BJ (cell line): ENCODE measurements at regions not wholly inside any gene's neighbourhood (a gene's known extent, or its start where the extent isn't known, plus 50 kb on each side); places are given as distances from the start of the nearest gene placed in this dataset.

Experiments used
- CTCF ChIA-PET: fragments of 350-600 bp; formaldehyde crosslinking; extraction: SDS; loops from one replicate; lab custom pipeline; 2021; ENCODE audit warnings: antibody characterized with exemption, inconsistent platforms; lab: Yijun Ruan, JAX
- POLR2A ChIA-PET: fragments of 300-600 bp; sonication (Branson Sonifier 250); formaldehyde crosslinking; extraction: SDS; loops from one replicate; lab custom pipeline; 2021; ENCODE audit warnings: antibody characterized with exemption; lab: Charles Lee
- DNase-seq: peaks from one replicate; pipeline ENCODE4 v3.0.0-alpha.2; 2011; ENCODE audit warnings: low read depth
- H3K27me3 ChIP-seq: 2 replicates; pipeline ENCODE4 v1.6.0; 2011; ENCODE audit warnings: low read length; ENCODE audit not compliant: control insufficient read depth, insufficient read depth
- H3K36me3 ChIP-seq: 2 replicates; pipeline ENCODE4 v1.5.1; 2011; ENCODE audit warnings: low read length; ENCODE audit not compliant: control insufficient read depth, insufficient read depth
- H3K4me3 ChIP-seq: 2 replicates; pipeline ENCODE4 v1.5.1; 2011; ENCODE audit warnings: low read depth, mild to moderate bottlenecking, control low read depth, low read length
- TF ChIP-seq, protein P1 (sequence below): IDR thresholded peaks from 2 replicates; pipeline ENCODE4 v1.5.1; 2011; ENCODE audit warnings: low read depth, mild to moderate bottlenecking, control low read depth, inconsistent platforms, low read length, moderate library complexity; ENCODE audit not compliant: insufficient read depth

DNA sequence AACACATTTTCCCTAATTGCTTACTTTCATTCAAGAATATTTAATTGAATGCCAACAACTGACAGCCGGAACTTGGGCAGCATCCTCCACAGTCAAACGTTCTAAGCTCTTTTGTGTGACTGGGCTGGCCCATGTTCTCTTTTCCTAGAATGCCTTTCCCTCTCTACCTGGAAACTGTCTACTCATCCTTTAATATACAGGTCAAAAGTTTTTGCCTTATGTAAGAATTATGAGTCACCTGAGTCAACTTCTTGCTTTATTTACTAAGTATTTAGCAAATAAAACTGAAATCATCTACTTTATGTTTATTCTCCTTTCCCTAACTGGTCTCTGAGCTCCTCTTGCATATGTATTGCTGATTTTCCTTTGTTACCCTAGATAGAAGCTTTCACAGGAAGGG, 172.2 kb downstream of the CHRM3 start:
- CTCF ChIA-PET: no interaction called here
- POLR2A ChIA-PET: no interaction called here
- no peak for DNase-seq
- Histone ChIP-seq H3K4me3 (no peak overlapping the region), H3K36me3 (no peaks in the 10 kb centered on the region), H3K27me3 (no peaks in the 10 kb centered on the region)
- TF ChIP-seq, protein P1, sequence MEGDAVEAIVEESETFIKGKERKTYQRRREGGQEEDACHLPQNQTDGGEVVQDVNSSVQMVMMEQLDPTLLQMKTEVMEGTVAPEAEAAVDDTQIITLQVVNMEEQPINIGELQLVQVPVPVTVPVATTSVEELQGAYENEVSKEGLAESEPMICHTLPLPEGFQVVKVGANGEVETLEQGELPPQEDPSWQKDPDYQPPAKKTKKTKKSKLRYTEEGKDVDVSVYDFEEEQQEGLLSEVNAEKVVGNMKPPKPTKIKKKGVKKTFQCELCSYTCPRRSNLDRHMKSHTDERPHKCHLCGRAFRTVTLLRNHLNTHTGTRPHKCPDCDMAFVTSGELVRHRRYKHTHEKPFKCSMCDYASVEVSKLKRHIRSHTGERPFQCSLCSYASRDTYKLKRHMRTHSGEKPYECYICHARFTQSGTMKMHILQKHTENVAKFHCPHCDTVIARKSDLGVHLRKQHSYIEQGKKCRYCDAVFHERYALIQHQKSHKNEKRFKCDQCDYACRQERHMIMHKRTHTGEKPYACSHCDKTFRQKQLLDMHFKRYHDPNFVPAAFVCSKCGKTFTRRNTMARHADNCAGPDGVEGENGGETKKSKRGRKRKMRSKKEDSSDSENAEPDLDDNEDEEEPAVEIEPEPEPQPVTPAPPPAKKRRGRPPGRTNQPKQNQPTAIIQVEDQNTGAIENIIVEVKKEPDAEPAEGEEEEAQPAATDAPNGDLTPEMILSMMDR: no peak

- Histone ChIP-seq H3K27me3 (no peaks in the 10 kb centered on the region), H3K4me3 (no peak overlapping the region), H3K36me3 (no peaks in the 10 kb centered on the region)
- POLR2A ChIA-PET: no interaction called here
- no peak for DNase-seq
- TF ChIP-seq, protein P1: no peak
- CTCF ChIA-PET: no interaction called here
Observed at GRCh38 chr1:239558991-239559390, 172.6 kb downstream of the CHRM3 start.

GRCh38 chr1:239560921-239561320, 174.6 kb downstream of the CHRM3 start:
- CTCF ChIA-PET: no interaction called here
- DNase-seq: no peak
- Histone ChIP-seq H3K27me3 (no peaks in the 10 kb centered on the region), H3K36me3 (no peaks in the 10 kb centered on the region), H3K4me3 (no peak overlapping the region)
- TF ChIP-seq, protein P1: no peak
- POLR2A ChIA-PET: no interaction called here

GRCh38 chr1:239562095-239562494, 175.7 kb downstream of the CHRM3 start:
- DNase-seq: no peak
- H3K27me3 ChIP-seq: no peaks in the 10 kb centered on the region
- H3K36me3 ChIP-seq: no peaks in the 10 kb centered on the region
- CTCF ChIA-PET: no interaction called here
- POLR2A ChIA-PET: no interaction called here
- H3K4me3 ChIP-seq: no peak overlapping the region
- TF ChIP-seq, protein P1: no peak

- Histone ChIP-seq H3K36me3 (no peaks in the 10 kb centered on the region), H3K27me3 (no peaks in the 10 kb centered on the region), H3K4me3 (no peak overlapping the region)
- TF ChIP-seq, protein P1: no peak
- ChIA-PET POLR2A (no interaction called here), CTCF (interaction anchor here (0.6 kb wide), 1 partner anchor 283 kb away, joined by 3 read pairs; no protein-coding TSS in a partner anchor)
- DNase-seq: no peak
Observed at GRCh38 chr1:239563681-239564080, 177.3 kb downstream of the CHRM3 start.
